ENCODE measurements at regions not wholly inside any gene's neighbourhood (a gene's known extent, or its start where the extent isn't known, plus 50 kb on each side); places are given as distances from the start of the nearest gene placed in this dataset.

- TF ChIP-seq POLR2A (IDR thresholded peaks at IDR 0.05): no peak
- TF ChIP-seq, protein P1, sequence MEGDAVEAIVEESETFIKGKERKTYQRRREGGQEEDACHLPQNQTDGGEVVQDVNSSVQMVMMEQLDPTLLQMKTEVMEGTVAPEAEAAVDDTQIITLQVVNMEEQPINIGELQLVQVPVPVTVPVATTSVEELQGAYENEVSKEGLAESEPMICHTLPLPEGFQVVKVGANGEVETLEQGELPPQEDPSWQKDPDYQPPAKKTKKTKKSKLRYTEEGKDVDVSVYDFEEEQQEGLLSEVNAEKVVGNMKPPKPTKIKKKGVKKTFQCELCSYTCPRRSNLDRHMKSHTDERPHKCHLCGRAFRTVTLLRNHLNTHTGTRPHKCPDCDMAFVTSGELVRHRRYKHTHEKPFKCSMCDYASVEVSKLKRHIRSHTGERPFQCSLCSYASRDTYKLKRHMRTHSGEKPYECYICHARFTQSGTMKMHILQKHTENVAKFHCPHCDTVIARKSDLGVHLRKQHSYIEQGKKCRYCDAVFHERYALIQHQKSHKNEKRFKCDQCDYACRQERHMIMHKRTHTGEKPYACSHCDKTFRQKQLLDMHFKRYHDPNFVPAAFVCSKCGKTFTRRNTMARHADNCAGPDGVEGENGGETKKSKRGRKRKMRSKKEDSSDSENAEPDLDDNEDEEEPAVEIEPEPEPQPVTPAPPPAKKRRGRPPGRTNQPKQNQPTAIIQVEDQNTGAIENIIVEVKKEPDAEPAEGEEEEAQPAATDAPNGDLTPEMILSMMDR (IDR thresholded peaks at IDR 0.05): no peak
These were observed 177.0 kb downstream of the RAP2B start for GRCh38 chr3:153339065-153339464.
